GM20000 (cell line): ENCODE measurements at regions not wholly inside any gene's neighbourhood (a gene's known extent, or its start where the extent isn't known, plus 50 kb on each side); places are given as distances from the start of the nearest gene placed in this dataset.

Source experiments
- DNase-seq: peaks from one replicate; pipeline ENCODE4 v3.0.0; 2012; ENCODE audit warnings: low spot score
- CTCF ChIP-seq: IDR thresholded peaks from 2 replicates; pipeline ENCODE4 v1.5.1; 2012; ENCODE audit warnings: mild to moderate bottlenecking, control low read depth; ENCODE audit errors: extremely low read depth, missing control alignments

GRCh38 chr9:71352837-71353236 lies 231.4 kb upstream of the TRPM3 start:
- no peak for DNase-seq
- TF ChIP-seq CTCF, result no peak

- no peak for TF ChIP-seq CTCF
- no peak for DNase-seq
Measured at GRCh38 chr9:71349218-71349617, 227.8 kb upstream of the TRPM3 start.

GRCh38 chr9:71333321-71333720 lies 211.9 kb upstream of the TRPM3 start:
- TF ChIP-seq CTCF, result no peak
- no peak for DNase-seq

- TF ChIP-seq CTCF, result no peak
- DNase-seq, result no peak
Measured at GRCh38 chr9:71331603-71332002, 210.2 kb upstream of the TRPM3 start.

- no peak for TF ChIP-seq CTCF
Measured at GRCh38 chr9:71329873-71330272, 208.5 kb upstream of the TRPM3 start.

GRCh38 chr9:71326360-71326759 lies 204.9 kb upstream of the TRPM3 start:
- DNase-seq, result no peak
- TF ChIP-seq CTCF, result no peak

More at GRCh38 chr9:71329873-71330272, 208.5 kb upstream of the TRPM3 start:
- no peak for DNase-seq

GRCh38 chr9:71323357-71323756 lies 201.9 kb upstream of the TRPM3 start:
- no peak for TF ChIP-seq CTCF
- no peak for DNase-seq

- no peak for DNase-seq
- TF ChIP-seq CTCF, result no peak
Measured at GRCh38 chr9:71322311-71322710, 200.9 kb upstream of the TRPM3 start.
